Tibial nerve (tissue), 4 donors: ENCODE measurements at regions not wholly inside any gene's neighbourhood (a gene's known extent, or its start where the extent isn't known, plus 50 kb on each side); places are given as distances from the start of the nearest gene placed in this dataset.
"Not testable (repeated sequence)": the region's sequence is repeated elsewhere in the genome, so short reads cannot be mapped to it uniquely, and the experiment has no call there.

ENCODE experiments used
- DNase-seq, 2 donors: peaks; one replicate each; pipeline ENCODE4 v3.0.0-alpha.2; 2019; ENCODE audit warnings: low spot score in 2 of 2
- H3K27ac ChIP-seq, 4 donors: fragments of 200-600 bp; sonication (generic) in 3 of 4; one replicate each; pipeline ENCODE4 v1.5.1; 2017 to 2019; ENCODE audit warnings: mild to moderate bottlenecking in 1 of 4
- H3K27me3 ChIP-seq, 2 donors: fragments of 200-600 bp; sonication (generic) in 1 of 2; one replicate each; pipeline versions ENCODE4 v1.5.1 to v1.6.0; 2017 to 2019
- H3K36me3 ChIP-seq, 3 donors: fragments of 200-600 bp; sonication (generic); one replicate each; pipeline ENCODE4 v1.5.1; 2018 to 2019
- H3K4me1 ChIP-seq, 4 donors: fragments of 200-600 bp; sonication (generic) in 3 of 4; one replicate each; pipeline ENCODE4 v1.5.1; 2017 to 2019
- H3K4me3 ChIP-seq, 4 donors: fragments of 200-600 bp; sonication (generic) in 3 of 4; one replicate each; pipeline ENCODE4 v1.5.1; 2017 to 2019; ENCODE audit warnings: mild to moderate bottlenecking in 1 of 4, moderate library complexity in 1 of 4
- H3K9me3 ChIP-seq, 4 donors: fragments of 200-600 bp; sonication (generic) in 3 of 4; one replicate each; pipeline ENCODE4 v1.5.1; 2017 to 2019
- EP300 ChIP-seq, 2 donors: sonication (generic); formaldehyde crosslinking; IDR thresholded peaks; one replicate each; pipeline ENCODE4 v1.6.1; 2017; ENCODE audit warnings: antibody characterized with exemption in 2 of 2, mild to moderate bottlenecking in 1 of 2
- POLR2A ChIP-seq, 2 donors: fragments of 450-650 bp; IDR thresholded peaks; one replicate each; pipeline ENCODE4 v1.6.1; 2017; ENCODE audit warnings: antibody characterized with exemption in 2 of 2, mild to moderate bottlenecking in 2 of 2, moderate library complexity in 2 of 2
- WGBS, 2 donors: methylation state at CpG; one replicate each; pipeline ENCODE4 v1.1.5; 2018; 5-methylcytosine and 5-hydroxymethylcytosine counted together
- TF ChIP-seq, protein P1 (sequence below), 5 experiments: fragments of 200-600 bp in 3 of 5; fragments of 450-650 bp in 2 of 5; sonication (generic) in 3 of 5; IDR thresholded peaks; one replicate each; pipeline ENCODE4 v1.5.1; 2016 to 2019; ENCODE audit warnings: antibody characterized with exemption in 5 of 5, mild to moderate bottlenecking in 3 of 5, moderate library complexity in 2 of 5

DNA sequence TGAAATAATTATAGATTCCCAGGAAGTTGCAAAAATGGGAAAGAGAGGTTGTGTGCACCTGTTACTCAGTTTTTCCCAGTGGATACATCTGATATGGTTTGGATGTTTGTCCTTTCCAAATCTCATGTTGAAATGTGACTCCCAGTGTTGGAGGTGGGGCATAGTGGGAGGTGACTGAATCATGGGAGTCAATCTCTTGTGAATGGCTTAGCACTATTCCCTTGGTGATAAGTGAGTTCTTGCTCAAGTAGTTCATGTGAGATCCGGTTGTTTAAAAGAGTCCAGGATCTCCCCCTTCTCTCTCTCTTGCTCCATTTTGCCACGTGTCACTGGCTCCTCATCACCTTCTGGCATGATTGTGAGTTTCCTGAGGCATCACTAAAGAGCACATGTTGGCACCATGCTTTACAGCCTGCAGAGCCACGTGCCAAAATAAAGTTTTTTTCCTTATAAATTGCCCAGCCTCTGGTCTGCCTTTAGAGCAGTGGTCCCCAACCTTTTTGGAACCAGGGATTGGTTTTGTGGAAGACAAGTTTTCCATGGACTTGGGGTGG, 149.2 kb downstream of the RAMP3 start:
- no peak for TF ChIP-seq EP300 (IDR thresholded peaks at IDR 0.05)
- no peak for TF ChIP-seq POLR2A (IDR thresholded peaks at IDR 0.05)
- TF ChIP-seq, protein P1, sequence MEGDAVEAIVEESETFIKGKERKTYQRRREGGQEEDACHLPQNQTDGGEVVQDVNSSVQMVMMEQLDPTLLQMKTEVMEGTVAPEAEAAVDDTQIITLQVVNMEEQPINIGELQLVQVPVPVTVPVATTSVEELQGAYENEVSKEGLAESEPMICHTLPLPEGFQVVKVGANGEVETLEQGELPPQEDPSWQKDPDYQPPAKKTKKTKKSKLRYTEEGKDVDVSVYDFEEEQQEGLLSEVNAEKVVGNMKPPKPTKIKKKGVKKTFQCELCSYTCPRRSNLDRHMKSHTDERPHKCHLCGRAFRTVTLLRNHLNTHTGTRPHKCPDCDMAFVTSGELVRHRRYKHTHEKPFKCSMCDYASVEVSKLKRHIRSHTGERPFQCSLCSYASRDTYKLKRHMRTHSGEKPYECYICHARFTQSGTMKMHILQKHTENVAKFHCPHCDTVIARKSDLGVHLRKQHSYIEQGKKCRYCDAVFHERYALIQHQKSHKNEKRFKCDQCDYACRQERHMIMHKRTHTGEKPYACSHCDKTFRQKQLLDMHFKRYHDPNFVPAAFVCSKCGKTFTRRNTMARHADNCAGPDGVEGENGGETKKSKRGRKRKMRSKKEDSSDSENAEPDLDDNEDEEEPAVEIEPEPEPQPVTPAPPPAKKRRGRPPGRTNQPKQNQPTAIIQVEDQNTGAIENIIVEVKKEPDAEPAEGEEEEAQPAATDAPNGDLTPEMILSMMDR (IDR thresholded peaks at IDR 0.05) = no peak
- Histone ChIP-seq H3K27me3 (no peaks in the 10 kb centered on the region), H3K9me3 (peaks cover 0 to 28% (median 2%) of the 10 kb centered on the region in 4 donors), H3K4me3 (no peak overlapping the region), H3K27ac (no peak overlapping the region), H3K36me3 (no peaks in the 10 kb centered on the region), H3K4me1 (no peaks in the 10 kb centered on the region)
- no peak for DNase-seq
- WGBS, 2 donors = 60 to 69% methylated on average over 3 of the region's 3 CpGs

DNA sequence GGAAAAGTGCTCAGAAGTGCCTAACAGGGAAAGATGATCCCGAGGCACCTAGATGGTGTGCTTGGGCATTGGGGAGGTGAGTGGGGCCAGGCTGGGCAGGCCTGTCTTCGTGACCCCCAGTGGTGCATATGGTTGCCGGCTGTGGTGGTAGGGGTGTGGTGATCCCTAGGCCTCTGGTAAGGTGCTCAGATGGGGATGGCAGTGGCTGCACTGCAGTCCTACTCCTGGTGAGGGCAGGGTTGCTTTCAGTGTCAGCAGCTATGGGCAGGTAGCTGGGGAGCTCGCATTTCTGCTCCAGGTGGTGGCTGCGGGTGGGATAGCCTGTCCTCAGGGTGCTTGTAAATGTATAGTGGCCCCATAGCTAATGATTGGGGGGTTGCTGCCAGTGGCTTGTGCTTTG, 154.0 kb downstream of the RAMP3 start:
- H3K4me1 ChIP-seq = no peaks in the 10 kb centered on the region
- WGBS, 2 donors = 72 to 100% methylated on average over 2 to 5 of the region's 5 CpGs
- peaks cover 0 to 46% (median 2%) of the 10 kb centered on the region in 4 donors for H3K9me3 ChIP-seq
- H3K36me3 ChIP-seq = no peaks in the 10 kb centered on the region
- no peak overlapping the region for H3K27ac ChIP-seq
- no peak for DNase-seq
- H3K27me3 ChIP-seq = no peaks in the 10 kb centered on the region
- H3K4me3 ChIP-seq = no peak overlapping the region
- TF ChIP-seq POLR2A (IDR thresholded peaks at IDR 0.05) (no peak), EP300 (IDR thresholded peaks at IDR 0.05) (no peak)
- TF ChIP-seq, protein P1 (IDR thresholded peaks at IDR 0.05) = no peak

DNA sequence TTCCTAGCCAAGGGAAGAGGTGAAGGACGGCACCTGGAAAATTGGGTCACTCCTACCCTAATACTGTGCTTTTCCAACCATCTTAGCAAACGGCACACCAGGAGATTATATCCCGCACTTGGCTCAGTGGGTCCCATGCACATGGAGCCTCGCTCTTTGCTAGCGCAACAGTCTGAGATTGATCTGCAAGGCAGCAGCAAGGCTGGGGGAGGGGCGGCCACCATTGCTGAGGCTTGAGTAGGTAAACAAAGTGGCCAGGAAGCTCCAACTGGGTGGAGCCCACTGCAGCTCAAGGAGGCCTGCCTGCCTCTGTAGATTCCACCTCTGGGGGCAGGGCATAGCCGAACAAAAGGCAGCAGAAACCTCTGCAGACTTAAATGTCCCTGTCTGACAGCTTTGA, 157.9 kb downstream of the RAMP3 start:
- WGBS, 2 donors = 87 to 88% methylated on average over 7 of the region's 7 CpGs

DNA sequence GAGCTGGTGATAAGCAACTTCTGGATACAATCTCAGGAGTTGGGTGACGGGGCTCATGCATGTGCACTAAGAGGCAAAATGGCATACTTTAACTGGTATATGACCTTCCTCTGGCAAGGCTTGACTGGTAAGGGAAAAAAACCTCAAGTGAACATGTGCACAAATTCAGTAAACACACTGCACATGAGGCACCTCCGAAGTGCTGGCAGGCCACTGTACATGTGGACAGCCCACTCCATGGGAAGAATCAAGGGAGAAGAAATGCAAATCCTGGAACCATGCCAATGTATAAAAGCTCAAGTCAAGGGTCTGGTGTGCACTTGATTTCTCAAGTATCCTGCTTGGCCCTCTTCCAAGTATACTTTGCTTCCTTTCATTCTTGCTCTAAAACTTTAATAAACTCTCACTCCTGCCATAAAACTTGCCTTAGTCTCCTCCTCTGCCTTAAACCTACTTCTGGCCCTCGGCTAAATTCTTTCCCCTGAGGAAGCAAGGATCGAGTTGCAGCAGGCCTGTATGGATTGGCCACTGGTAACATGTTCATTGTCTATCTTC, 167.2 kb downstream of the RAMP3 start:
- Histone ChIP-seq H3K4me3 (no peak overlapping the region), H3K27ac (no peak overlapping the region), H3K9me3 (peaks cover 0 to 37% (median 0%) of the 10 kb centered on the region in 4 donors), H3K4me1 (no peaks in the 10 kb centered on the region), H3K27me3 (no peaks in the 10 kb centered on the region), H3K36me3 (no peaks in the 10 kb centered on the region)
- WGBS, 2 donors = 43 to 47% methylated on average over 4 of the region's 4 CpGs
- TF ChIP-seq POLR2A (IDR thresholded peaks at IDR 0.05) = no peak
- TF ChIP-seq EP300 (IDR thresholded peaks at IDR 0.05) = no peak
- TF ChIP-seq, protein P1 (IDR thresholded peaks at IDR 0.05) = no peak
- no peak for DNase-seq

More for the DNA sequence above, 157.9 kb downstream of the RAMP3 start:
- not testable (repeated sequence) for H3K36me3 ChIP-seq, H3K4me3 ChIP-seq, H3K4me1 ChIP-seq, H3K27me3 ChIP-seq, H3K27ac ChIP-seq, DNase-seq
- H3K9me3 ChIP-seq = peaks cover 0 to 33% (median 0%) of the 10 kb centered on the region in 4 donors

DNA sequence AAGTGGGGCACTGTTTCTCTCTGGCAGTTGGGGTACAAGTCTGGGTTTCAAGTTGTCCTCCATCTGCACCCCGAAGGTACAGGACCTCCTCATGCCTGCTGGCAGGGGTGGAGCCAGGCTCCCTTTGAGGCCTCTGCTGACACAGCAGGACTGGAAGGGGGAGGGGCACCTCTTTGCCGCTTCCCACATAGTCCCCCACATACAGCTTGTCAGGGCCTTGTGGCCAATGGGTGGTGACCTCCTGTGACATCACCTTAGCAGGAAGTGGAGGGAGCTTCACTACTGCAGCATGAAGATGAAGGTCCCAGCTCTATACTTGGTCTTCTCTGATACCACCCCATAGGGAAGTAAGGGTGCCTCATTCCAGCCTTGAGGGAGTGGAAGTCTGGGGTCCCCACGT, 167.8 kb downstream of the RAMP3 start:
- H3K27me3 ChIP-seq = no peaks in the 10 kb centered on the region
- H3K27ac ChIP-seq = no peak overlapping the region
- peaks cover 0 to 37% (median 0%) of the 10 kb centered on the region in 4 donors for H3K9me3 ChIP-seq
- 79 to 80% methylated on average over 3 of the region's 3 CpGs for WGBS, 2 donors
- H3K36me3 ChIP-seq = no peaks in the 10 kb centered on the region
- no peak for DNase-seq
- H3K4me1 ChIP-seq = no peaks in the 10 kb centered on the region
- TF ChIP-seq, protein P1 (IDR thresholded peaks at IDR 0.05) = no peak
- TF ChIP-seq EP300 (IDR thresholded peaks at IDR 0.05) (no peak), POLR2A (IDR thresholded peaks at IDR 0.05) (no peak)
- H3K4me3 ChIP-seq = no peak overlapping the region
